Pancreas (tissue), 10 donors: ENCODE measurements at regions not wholly inside any gene's neighbourhood (a gene's known extent, or its start where the extent isn't known, plus 50 kb on each side); places are given as distances from the start of the nearest gene placed in this dataset.

ENCODE experiments used
- ATAC-seq, 4 donors: fragments of 200-7000 bp; cut with Tn5 transposase; one replicate each; pipeline versions ENCODE4 v1.8.0 to v1.9.1; 2020; ENCODE audit warnings: mild to moderate bottlenecking in 4 of 4, moderate library complexity in 4 of 4
- DNase-seq, 6 donors: peaks; one replicate each; pipeline ENCODE4 v3.0.0-alpha.2; 2020
- FAIRE-seq: peaks from 2 replicates; lab custom pipeline; 2012; peaks lifted over from hg19 to GRCh38; lab: Jason Lieb, UNC
- H3K27ac ChIP-seq, 4 donors: fragments of 200-600 bp; sonication (generic); 1 replicate in 3 of 4; 2 replicates in 1 of 4; pipeline versions ENCODE4 v1.5.0 to v1.8.0; 2020
- H3K27me3 ChIP-seq, 4 donors: fragments of 200-600 bp; one replicate each; pipeline ENCODE4 v1.8.0; 2021
- H3K36me3 ChIP-seq, 3 donors: fragments of 200-600 bp; sonication (generic) in 1 of 3; one replicate each; pipeline versions ENCODE4 v1.5.0 to v1.8.0; 2020 to 2021
- H3K4me1 ChIP-seq, 3 donors: fragments of 200-600 bp; one replicate each; pipeline ENCODE4 v1.8.0; 2021
- H3K4me3 ChIP-seq, 4 donors: fragments of 200-600 bp; sonication (generic) in 2 of 4; one replicate each; pipeline versions ENCODE4 v1.5.0 to v1.8.0; 2020 to 2021
- H3K9me3 ChIP-seq, 4 donors: fragments of 200-600 bp; one replicate each; pipeline ENCODE4 v1.8.0; 2021
- WGBS, 2 donors: extraction: QIAGEN DNeasy Blood & Tissue Kit; methylation state at CpG; one replicate each; pipeline ENCODE4 v1.1.7; 2013; 5-methylcytosine and 5-hydroxymethylcytosine counted together
- intact Hi-C, 3 donors: fragments of 100-400 bp; cut with DNase I; formaldehyde crosslinking; loops; one replicate each; pipeline versions ENCODE4 v1.11.1 to v1.14.2; 2022
- TF ChIP-seq, protein P1 (sequence below), 4 donors: fragments of 200-600 bp; sonication (generic) in 3 of 4; IDR thresholded peaks; one replicate each; pipeline versions ENCODE4 v1.5.0 to v1.8.0; 2021; ENCODE audit warnings: antibody characterized with exemption in 4 of 4
- donor health status: healthy with polysubstance abuse.
- donor health status: DM: no; HTN: no; CAD: no; lungs with moderate emphysema.
- donor health status: DM: no; HTN: no; CAD: no.
- donor health status: control.
- donor health status: control.
- donor health status: Bipolar disorder and iron deficiency.
- donor health status: DM: yes; HTN: yes; CAD: no.
- donor health status: DM: no; HTN: no; CAD: no.
- donor health status: DM: no; HTN: no; CAD: no.
- donor health status: DM: yes; HTN: yes; CAD: no.

DNA sequence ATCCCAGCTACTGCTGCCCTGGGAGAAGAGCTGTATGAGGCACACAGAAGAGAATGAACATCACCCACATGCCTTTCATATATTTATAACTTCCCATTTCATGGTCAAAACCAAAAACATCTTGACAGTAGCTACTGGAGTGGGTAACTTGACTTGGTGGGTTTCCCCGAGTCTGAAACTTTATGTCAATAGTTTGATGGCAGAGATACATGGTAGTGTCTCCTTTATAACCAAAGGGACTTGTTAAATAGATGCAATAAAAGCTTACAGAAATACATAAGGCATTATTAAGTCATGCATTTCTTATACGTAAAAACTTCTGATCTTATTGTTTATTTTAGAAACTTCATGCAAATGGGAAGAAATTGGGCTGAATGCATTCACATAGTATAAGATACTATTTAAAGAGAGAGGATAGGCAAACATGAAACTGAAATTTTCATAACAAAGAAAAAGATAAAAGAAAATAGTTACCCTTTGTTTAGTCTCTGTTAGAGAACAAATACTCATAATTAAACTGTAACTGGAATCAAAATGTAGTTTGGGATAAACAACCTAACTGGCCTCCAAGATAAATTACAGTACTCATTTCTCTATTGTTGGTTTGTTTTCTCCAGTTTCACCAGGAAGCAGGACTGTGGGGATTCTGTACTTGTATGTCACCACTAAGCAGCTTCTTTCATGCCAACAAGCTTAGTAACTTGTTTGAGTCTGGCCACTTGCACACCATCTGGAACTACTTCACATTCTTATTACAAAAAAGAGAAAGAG lies 459.3 kb upstream of the MEF2C start:
- Histone ChIP-seq H3K4me3 (no peak overlapping the region), H3K36me3 (no peaks in the 10 kb centered on the region), H3K27me3 (no peaks in the 10 kb centered on the region), H3K9me3 (no peaks in the 10 kb centered on the region), H3K27ac (no peak overlapping the region), H3K4me1 (no peaks in the 10 kb centered on the region)
- TF ChIP-seq, protein P1, sequence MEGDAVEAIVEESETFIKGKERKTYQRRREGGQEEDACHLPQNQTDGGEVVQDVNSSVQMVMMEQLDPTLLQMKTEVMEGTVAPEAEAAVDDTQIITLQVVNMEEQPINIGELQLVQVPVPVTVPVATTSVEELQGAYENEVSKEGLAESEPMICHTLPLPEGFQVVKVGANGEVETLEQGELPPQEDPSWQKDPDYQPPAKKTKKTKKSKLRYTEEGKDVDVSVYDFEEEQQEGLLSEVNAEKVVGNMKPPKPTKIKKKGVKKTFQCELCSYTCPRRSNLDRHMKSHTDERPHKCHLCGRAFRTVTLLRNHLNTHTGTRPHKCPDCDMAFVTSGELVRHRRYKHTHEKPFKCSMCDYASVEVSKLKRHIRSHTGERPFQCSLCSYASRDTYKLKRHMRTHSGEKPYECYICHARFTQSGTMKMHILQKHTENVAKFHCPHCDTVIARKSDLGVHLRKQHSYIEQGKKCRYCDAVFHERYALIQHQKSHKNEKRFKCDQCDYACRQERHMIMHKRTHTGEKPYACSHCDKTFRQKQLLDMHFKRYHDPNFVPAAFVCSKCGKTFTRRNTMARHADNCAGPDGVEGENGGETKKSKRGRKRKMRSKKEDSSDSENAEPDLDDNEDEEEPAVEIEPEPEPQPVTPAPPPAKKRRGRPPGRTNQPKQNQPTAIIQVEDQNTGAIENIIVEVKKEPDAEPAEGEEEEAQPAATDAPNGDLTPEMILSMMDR (IDR thresholded peaks at IDR 0.05) = no peak
- DNase-seq (no peak), ATAC-seq (no peak), FAIRE-seq (no peak)
- intact Hi-C loops = no loop called here
- WGBS, 2 donors = 95% methylated on average over 2 of the region's 2 CpGs

DNA sequence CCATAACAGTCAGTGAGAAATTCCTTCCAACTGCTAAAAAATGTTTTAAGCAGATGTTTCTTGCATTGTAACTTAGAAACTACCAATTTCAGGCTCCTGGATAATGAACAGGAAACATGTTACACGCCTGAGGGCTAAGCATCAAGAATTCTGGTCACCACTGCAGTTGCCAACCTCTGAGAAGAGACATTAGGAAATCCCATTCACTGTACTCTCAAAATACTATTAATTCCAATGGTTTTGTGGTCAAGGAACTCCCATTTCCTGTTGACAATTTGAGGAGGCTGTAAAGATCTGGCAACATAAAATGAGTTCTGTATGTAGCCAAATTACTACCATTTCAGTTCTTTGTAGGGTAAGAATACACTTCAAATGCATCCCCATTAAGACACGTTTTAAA lies 456.0 kb upstream of the MEF2C start:
- Histone ChIP-seq H3K27ac (no peak overlapping the region), H3K4me3 (no peak overlapping the region), H3K27me3 (no peaks in the 10 kb centered on the region), H3K36me3 (no peaks in the 10 kb centered on the region), H3K9me3 (no peaks in the 10 kb centered on the region), H3K4me1 (no peaks in the 10 kb centered on the region)
- TF ChIP-seq, protein P1 (IDR thresholded peaks at IDR 0.05) = no peak
- FAIRE-seq = no peak
- 56 to 61% methylated on average over 2 of the region's 2 CpGs for WGBS, 2 donors
- DNase-seq = no peak
- intact Hi-C loops = no loop called here
- no peak for ATAC-seq

DNA sequence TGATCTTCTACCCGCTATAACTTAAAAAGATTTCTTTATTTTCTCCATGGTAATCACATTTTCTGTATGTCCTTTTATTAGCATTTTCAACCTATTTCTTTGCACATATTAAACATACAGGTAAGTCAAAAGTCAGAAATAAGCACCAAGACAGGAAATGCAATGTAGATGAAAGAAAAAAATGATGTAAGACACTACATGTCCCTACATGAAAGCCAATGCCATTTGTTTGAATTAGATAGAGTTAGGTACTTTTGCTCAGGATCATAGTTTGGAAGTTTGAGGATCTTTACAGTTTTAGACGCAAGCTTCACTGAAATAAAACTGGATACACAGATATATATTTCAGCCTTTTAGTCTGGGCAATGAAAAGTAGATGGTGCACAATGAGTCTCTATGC lies 453.1 kb upstream of the MEF2C start:
- TF ChIP-seq, protein P1 (IDR thresholded peaks at IDR 0.05) = no peak
- H3K27ac ChIP-seq = no peak overlapping the region
- no peaks in the 10 kb centered on the region for H3K9me3 ChIP-seq
- 91 to 95% methylated on average over 2 of the region's 2 CpGs for WGBS, 2 donors
- FAIRE-seq = no peak
- H3K36me3 ChIP-seq = no peaks in the 10 kb centered on the region
- no peak for ATAC-seq
- intact Hi-C loops = no loop called here
- no peak overlapping the region for H3K4me3 ChIP-seq
- no peaks in the 10 kb centered on the region for H3K4me1 ChIP-seq
- no peak for DNase-seq
- H3K27me3 ChIP-seq = no peaks in the 10 kb centered on the region

DNA sequence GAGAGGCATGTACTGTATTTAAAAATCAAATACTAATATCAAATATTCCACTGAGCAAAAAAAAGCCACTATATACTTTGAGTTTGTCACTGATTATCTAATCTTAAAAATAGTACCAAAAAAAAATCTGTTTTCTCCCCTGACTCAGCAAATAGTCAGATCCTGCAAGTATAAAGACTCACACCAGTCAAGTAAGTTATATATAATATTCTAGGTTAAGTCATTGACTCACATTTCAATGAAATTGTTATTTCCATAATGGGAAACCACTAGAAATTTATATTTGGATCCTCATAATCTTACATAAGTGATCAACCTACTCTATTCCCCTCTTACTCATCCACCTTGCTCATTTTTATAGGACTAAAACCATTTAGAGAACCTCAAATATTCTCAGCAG lies 447.2 kb upstream of the MEF2C start:
- no peak overlapping the region for H3K4me3 ChIP-seq
- no peaks in the 10 kb centered on the region for H3K27me3 ChIP-seq
- H3K4me1 ChIP-seq = no peaks in the 10 kb centered on the region
- TF ChIP-seq, protein P1 (IDR thresholded peaks at IDR 0.05) = no peak
- no peaks in the 10 kb centered on the region for H3K9me3 ChIP-seq
- DNase-seq = no peak
- no peaks in the 10 kb centered on the region for H3K36me3 ChIP-seq
- FAIRE-seq = no peak
- intact Hi-C loops = no loop called here
- ATAC-seq = no peak
- no peak overlapping the region for H3K27ac ChIP-seq

DNA sequence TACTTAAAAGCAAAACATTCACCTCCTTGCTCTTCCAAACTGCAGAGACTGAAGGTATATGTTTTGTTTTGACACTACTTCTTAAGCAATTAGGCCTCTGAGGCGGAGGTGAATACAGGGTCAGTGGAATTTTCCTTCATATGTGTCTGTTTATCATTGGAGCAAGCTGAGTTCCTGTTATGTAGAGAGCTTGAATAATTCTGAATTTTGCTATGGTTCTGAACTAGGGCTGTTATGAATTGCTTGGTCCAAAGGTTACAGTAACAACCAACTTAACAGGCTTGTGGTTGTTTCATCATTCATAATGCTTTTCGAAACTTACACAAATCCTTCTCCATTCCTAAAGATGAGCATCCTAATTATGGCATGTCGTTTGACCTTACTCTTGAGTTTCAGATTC lies 444.6 kb upstream of the MEF2C start:
- Histone ChIP-seq H3K27me3 (no peaks in the 10 kb centered on the region), H3K4me1 (no peaks in the 10 kb centered on the region), H3K27ac (no peak overlapping the region), H3K36me3 (no peaks in the 10 kb centered on the region), H3K9me3 (no peaks in the 10 kb centered on the region), H3K4me3 (no peak overlapping the region)
- FAIRE-seq (no peak), DNase-seq (no peak), ATAC-seq (no peak)
- WGBS, 2 donors = 68 to 78% methylated on average over 3 of the region's 3 CpGs
- TF ChIP-seq, protein P1 (IDR thresholded peaks at IDR 0.05) = no peak
- intact Hi-C loops = no loop called here
